Caki2 (cell line): ENCODE measurements at regions not wholly inside any gene's neighbourhood (a gene's known extent, or its start where the extent isn't known, plus 50 kb on each side); places are given as distances from the start of the nearest gene placed in this dataset.

Experiments used
- DNase-seq: peaks from one replicate; pipeline ENCODE4 v3.0.0-alpha.2; 2015; ENCODE audit warnings: low read depth
- in situ Hi-C: cut with HindIII; loops from 2 replicates; pipeline ENCODE4 v1.10.0; 2016; ENCODE audit warnings: low sequenced_read_pairs, low pct_unique_long_range_greater_than_20kb, mixed read lengths

- DNase-seq = no peak
- in situ Hi-C loops = no loop called here
Measured at GRCh38 chr4:165606465-165607205, 227.8 kb downstream of the CPE start.

GRCh38 chr4:165609653-165610052, 230.8 kb downstream of the CPE start:
- no peak for DNase-seq
- in situ Hi-C loops = no loop called here

- in situ Hi-C loops = no loop called here
- DNase-seq = no peak
Measured at GRCh38 chr4:165610679-165611437, 232.1 kb downstream of the CPE start.

GRCh38 chr4:165612936-165613335, 234.1 kb downstream of the CPE start:
- no peak for DNase-seq
- in situ Hi-C loops = no loop called here

- in situ Hi-C loops = no loop called here
- DNase-seq = no peak
Measured at GRCh38 chr4:165613581-165613980, 234.8 kb downstream of the CPE start.

GRCh38 chr4:165620913-165621312, 242.1 kb downstream of the CPE start:
- in situ Hi-C loops = no loop called here
- no peak for DNase-seq

- no peak for DNase-seq
- in situ Hi-C loops = no loop called here
Measured at GRCh38 chr4:165621983-165622382, 243.2 kb downstream of the CPE start.

GRCh38 chr4:165625281-165625680, 246.5 kb downstream of the CPE start:
- DNase-seq = no peak
- in situ Hi-C loops = no loop called here

GRCh38 chr4:165626316-165626715, 246.7 kb upstream of the TLL1 start:
- no peak for DNase-seq
- in situ Hi-C loops = no loop called here

GRCh38 chr4:165627128-165627527, 245.9 kb upstream of the TLL1 start:
- in situ Hi-C loops = no loop called here
- no peak for DNase-seq

GRCh38 chr4:165627548-165627947, 245.5 kb upstream of the TLL1 start:
- no peak for DNase-seq
- in situ Hi-C loops = no loop called here

- no peak for DNase-seq
- in situ Hi-C loops = no loop called here
Measured at GRCh38 chr4:165628572-165628971, 244.5 kb upstream of the TLL1 start.

GRCh38 chr4:165630671-165631070, 242.4 kb upstream of the TLL1 start:
- DNase-seq = no peak
- in situ Hi-C loops = no loop called here

- DNase-seq = no peak
- in situ Hi-C loops = no loop called here
Measured at GRCh38 chr4:165631208-165631894, 241.7 kb upstream of the TLL1 start.

- DNase-seq = no peak
- in situ Hi-C loops = no loop called here
Measured at GRCh38 chr4:165631912-165632311, 241.1 kb upstream of the TLL1 start.

- DNase-seq = no peak
- in situ Hi-C loops = no loop called here
Measured at GRCh38 chr4:165634766-165635165, 238.3 kb upstream of the TLL1 start.

- in situ Hi-C loops = no loop called here
- no peak for DNase-seq
Measured at GRCh38 chr4:165635381-165635780, 237.7 kb upstream of the TLL1 start.

GRCh38 chr4:165635951-165636350, 237.1 kb upstream of the TLL1 start:
- no peak for DNase-seq
- in situ Hi-C loops = no loop called here

GRCh38 chr4:165651901-165652300, 221.1 kb upstream of the TLL1 start:
- in situ Hi-C loops = no loop called here

More at GRCh38 chr4:165651901-165652300, 221.1 kb upstream of the TLL1 start:
- no peak for DNase-seq
